ENCODE measurements at regions not wholly inside any gene's neighbourhood (a gene's known extent, or its start where the extent isn't known, plus 50 kb on each side); places are given as distances from the start of the nearest gene placed in this dataset.

- TF ChIP-seq CHD7 (IDR thresholded peaks at IDR 0.05; ENCODE audit: insufficient replicate concordance, low read length), result no peak
- TF ChIP-seq TAF7 (optimal IDR thresholded peaks at IDR 0.05; ENCODE audit: borderline replicate concordance, low read depth, low read length), result no peak
- no peak for TF ChIP-seq EZH2 (IDR thresholded peaks at IDR 0.05; ENCODE audit: low read depth, low read length, severe bottlenecking)
- no peak for TF ChIP-seq HDAC2 (IDR thresholded peaks at IDR 0.05; ENCODE audit: borderline replicate concordance in 1 of 2, low read depth in 2 of 2, low read length in 2 of 2)
- TF ChIP-seq CTCF (IDR thresholded peaks at IDR 0.05; ENCODE audit: control extremely low read depth in 1 of 3, insufficient read depth in 1 of 3, low read depth in 1 of 3, low read length in 3 of 3), result no peak
- TF ChIP-seq SIN3A (conservative IDR thresholded peaks at IDR 0.05 in 1 of 2, IDR thresholded peaks at IDR 0.05 in 1 of 2; ENCODE audit: low read depth in 1 of 2, low read length in 2 of 2), result no peak
These were observed 250.5 kb downstream of the DSC3 start (continued) for GRCh38 chr18:30792051-30792450.
